G401 (cell line): ENCODE measurements at regions not wholly inside any gene's neighbourhood (a gene's known extent, or its start where the extent isn't known, plus 50 kb on each side); places are given as distances from the start of the nearest gene placed in this dataset.
"Not testable (repeated sequence)": the region's sequence is repeated elsewhere in the genome, so short reads cannot be mapped to it uniquely, and the experiment has no call there.

Source experiments
- DNase-seq: peaks from one replicate; pipeline ENCODE4 v3.0.0-alpha.2; 2015; ENCODE audit warnings: low spot score
- in situ Hi-C: cut with HindIII; loops from 2 replicates; pipeline ENCODE4 v1.10.0; 2016; ENCODE audit warnings: low sequenced_read_pairs, mixed read lengths

DNA sequence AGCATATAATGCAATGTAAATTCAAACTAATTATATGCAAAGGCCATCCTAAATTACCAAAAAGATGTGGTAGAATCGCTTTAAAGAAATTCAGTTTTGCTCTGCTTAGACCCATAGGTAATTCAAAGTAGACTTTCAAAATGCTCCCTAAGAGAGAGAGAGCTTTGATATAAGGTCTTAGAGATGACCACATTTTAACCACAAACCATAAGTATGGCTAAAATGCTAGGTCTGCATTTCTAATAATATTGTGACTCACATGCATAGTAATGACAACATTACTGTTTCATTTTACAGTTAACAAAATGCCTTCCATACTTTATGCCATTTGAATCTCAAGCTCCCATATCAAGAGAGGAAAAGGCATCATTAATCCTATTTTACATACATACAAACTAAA lies 144.5 kb downstream of the RAD51AP2 start:
- no peak for DNase-seq
- in situ Hi-C loops = no loop called here

DNA sequence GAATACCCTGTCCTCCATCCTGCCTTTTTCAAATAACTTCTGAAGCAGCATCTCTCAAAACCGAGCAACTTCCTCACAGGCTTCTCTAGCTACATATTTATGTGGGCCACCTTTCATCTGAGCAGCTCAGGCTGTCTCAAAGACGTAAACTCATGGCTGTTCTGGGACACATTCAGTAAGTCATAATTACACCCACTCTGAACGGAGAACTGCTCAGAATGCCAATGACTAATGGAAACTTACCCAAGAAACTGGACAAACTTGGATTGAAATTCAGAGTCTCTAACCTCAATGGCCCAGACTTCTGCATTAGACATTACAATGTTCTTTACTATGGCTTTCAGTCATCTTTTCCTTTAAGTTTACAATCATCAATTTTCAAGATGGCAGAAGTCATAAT lies 145.2 kb downstream of the RAD51AP2 start:
- in situ Hi-C loops = no loop called here
- no peak for DNase-seq

DNA sequence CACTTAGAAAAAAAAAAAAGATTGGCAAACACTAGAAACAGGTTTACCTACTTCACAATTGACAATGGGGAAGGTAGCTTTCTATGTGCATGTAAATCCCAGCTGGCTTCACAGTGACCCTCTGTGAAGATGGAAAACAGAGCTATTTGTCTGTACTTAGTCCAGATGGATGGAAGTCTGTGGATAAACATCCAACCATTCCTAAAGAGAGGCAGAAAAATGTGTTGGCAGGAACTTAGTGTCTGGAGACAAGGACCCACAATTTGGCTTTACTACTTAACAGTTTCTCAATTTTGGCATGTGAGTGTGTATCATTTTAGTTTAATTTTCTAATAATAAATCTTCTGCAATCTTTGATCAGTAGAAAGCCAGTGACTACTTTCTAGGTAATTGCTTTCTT lies 154.4 kb downstream of the RAD51AP2 start:
- in situ Hi-C loops = no loop called here
- peak; percentile 40 for DNase-seq

- in situ Hi-C loops = no loop called here
- no peak for DNase-seq
Observed at GRCh38 chr2:17362956-17363355, 155.3 kb downstream of the RAD51AP2 start.

GRCh38 chr2:17355608-17356329 lies 162.5 kb downstream of the RAD51AP2 start:
- DNase-seq = no peak
- in situ Hi-C loops = no loop called here

DNA sequence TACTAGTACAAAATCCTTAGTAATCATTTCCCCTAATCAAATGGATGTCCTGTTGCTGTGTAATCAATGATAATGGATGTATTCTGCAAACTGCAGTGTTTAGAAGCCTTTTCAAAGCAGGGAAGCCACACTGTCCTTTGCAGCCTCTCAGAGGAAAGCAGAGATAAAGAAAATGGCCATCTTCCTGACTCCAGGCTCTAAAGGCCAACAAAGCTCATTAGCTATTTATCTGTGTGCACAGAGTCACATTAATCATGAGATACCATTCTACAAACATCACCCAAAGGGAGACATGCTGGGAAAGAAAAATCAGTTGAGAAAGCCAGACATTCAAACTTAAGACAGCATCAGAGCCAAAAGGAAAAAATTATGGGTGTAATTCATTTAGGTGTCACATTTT lies 165.0 kb downstream of the RAD51AP2 start:
- no peak for DNase-seq

GRCh38 chr2:17342692-17343091 lies 175.5 kb downstream of the RAD51AP2 start:
- in situ Hi-C loops, DNase-seq: not testable (repeated sequence)

More for the DNA sequence above, 165.0 kb downstream of the RAD51AP2 start:
- in situ Hi-C loops = no loop called here

- in situ Hi-C loops = no loop called here
- DNase-seq = no peak
Observed at GRCh38 chr2:17337507-17337906, 180.7 kb downstream of the RAD51AP2 start.

DNA sequence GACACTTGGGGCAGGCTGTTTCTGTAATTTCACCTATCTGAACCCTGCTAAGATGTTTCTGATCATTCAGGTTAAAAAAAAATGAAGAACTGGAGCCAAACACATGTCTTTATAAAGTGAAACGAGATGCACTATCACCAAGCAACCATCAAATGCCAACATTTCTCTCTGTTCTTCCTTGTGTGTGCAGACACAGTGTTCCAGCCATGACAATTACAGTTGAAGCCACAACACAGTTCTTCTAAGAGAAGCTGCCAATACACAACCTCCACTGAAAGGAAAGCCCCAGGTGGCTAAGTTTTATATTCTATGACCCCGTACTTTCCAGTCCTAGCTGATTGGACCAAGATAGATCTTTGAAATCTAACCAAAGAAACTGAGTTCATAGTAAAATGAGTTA lies 181.8 kb downstream of the RAD51AP2 start:
- DNase-seq = no peak
- in situ Hi-C loops = no loop called here

DNA sequence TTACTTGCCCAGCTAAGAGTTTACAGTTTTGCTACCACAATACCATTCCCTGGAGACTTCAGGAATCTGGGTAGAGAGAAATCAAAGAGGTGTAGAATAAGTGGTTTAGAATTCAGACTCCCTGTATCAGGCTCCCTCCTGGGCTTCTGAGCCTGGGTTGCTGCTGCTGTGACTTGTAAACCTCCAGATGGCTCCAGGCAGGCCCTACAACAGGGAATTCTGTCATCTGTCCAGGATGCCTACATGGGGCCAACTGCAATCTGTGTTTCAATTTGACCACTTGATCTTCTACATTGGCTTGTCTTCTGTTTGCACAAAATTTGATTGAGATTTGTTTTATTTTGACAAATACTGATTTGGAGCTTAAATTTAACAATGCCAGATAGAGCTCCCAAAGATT lies 183.9 kb downstream of the RAD51AP2 start:
- DNase-seq = peak; percentile 87
- in situ Hi-C loops = no loop called here

DNA sequence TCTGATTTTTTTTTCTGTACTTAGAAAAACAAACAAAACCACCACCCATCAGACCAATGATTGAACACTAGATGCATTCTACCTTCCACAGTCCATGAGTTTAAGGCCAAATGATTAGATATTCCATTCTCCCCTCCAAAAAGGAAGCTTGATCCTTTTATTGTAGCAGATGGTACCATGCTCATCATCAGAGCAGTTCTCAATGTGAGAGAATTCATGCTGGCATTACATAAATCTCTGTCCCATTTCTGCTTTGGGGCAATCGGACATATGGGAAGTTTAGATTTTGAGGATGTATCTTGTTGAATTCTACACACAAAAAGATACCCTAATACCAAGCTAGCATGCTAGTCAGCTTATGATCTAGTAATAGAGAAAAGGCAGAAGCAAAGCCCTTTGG lies 186.6 kb downstream of the RAD51AP2 start:
- in situ Hi-C loops = no loop called here
- DNase-seq = peak; percentile 75

DNA sequence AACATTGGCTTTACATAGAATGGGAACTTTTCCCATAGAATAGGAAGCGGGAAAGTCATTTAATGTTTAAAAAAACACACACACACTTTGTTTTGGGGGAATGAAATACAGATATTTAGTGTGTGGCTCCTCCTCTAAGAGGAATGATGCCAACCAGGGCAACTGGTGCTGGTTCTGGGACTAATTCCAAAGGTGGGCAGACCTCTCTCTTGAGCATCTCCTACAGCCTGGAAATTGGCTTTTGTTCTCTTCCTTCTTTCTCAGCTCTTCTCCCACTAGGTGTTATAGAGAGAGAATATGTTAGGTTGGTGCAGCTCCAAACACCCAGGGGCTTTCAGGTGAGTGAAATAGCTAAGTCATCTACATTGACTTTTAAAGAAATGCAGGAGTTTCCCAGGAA lies 190.1 kb downstream of the RAD51AP2 start:
- in situ Hi-C loops = no loop called here
- peak; percentile 92 for DNase-seq

DNA sequence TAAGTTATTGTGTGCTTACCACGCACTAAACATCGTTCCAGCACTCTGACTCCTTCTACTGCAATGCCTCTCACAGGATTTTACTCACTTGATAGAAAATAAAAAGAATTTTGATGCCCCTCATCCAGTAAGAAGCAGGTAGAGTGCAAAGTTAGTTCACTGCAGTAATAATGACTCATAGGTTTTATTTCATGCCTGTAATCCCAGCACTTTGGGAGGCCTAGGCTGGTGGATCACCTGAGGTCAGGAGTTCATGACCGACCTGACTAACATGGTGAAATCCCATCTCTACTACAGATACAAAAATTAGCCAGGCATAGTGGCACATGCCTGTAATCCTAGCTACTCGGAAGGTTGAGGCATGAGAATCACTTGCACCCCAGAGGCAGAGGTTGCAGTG lies 190.6 kb downstream of the RAD51AP2 start:
- peak; percentile 37 for DNase-seq
- in situ Hi-C loops = no loop called here

GRCh38 chr2:17326717-17327116 lies 191.5 kb downstream of the RAD51AP2 start:
- in situ Hi-C loops = no loop called here

DNA sequence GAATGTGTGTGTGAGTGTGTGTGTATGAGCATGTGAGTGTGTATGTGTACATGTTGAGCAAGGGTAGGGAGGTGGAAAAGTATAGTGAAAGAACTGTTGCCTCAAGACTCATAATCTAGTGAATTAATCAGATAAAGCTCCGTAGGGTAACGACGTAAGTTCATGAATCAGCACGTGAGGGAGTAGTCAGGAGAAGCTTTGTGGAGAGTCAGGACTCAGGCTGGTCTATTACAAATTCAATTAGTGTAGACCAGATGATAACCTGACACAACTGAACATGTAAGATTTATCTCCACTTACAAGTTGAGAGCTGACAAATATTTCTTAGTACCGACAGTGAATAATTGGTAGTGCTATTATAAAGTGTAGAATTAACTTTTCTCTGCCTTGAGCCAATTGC lies 194.5 kb downstream of the RAD51AP2 start:
- in situ Hi-C loops = no loop called here

More at GRCh38 chr2:17326717-17327116, 191.5 kb downstream of the RAD51AP2 start:
- DNase-seq = peak; percentile 53

DNA sequence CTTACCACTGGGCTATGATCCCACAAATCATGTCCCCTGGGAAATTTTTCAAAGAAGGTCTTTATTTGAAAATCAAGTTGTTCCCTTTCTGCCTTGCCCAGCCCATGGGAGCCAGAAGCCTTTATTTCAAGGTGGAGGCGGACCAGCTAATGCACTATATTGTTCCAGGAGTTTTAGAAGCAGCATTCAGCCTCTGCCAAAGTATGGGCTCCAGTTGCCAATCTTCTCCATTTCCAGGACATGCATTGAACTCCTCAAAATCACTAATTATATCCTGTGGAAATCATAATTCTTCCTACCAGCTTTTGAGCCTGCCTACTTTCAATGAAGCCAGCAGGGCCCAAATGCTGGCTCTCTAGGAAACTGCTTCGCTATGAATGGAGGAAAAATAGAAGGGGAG lies 195.8 kb downstream of the RAD51AP2 start:
- no peak for DNase-seq
- in situ Hi-C loops = no loop called here

More for the DNA sequence above, 194.5 kb downstream of the RAD51AP2 start:
- no peak for DNase-seq

- in situ Hi-C loops = no loop called here
- DNase-seq = no peak
Observed at GRCh38 chr2:17319090-17319489, 199.2 kb downstream of the RAD51AP2 start.

DNA sequence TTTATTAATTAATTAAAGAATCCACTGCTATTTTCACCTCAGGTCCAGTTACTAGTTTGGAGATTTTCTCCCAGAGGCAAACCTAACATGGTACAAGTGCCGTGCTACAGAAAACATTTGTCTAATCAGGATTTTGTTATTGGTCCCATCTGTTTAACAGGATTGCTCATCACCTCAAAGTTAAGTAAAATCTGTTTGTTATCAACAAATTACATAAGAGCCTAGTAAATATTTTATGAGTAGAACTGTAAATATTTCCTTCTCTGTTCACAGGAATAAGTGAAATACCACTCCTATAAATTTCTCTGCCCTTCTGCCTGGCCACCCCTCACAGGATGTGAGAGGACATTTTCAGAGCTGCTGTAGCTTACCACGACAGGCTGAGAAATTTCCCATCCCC lies 200.2 kb downstream of the RAD51AP2 start:
- in situ Hi-C loops = no loop called here
- no peak for DNase-seq

GRCh38 chr2:17317439-17317976 lies 200.7 kb downstream of the RAD51AP2 start:
- in situ Hi-C loops = no loop called here

GRCh38 chr2:17313261-17313660 lies 205.0 kb downstream of the RAD51AP2 start:
- in situ Hi-C loops = no loop called here
- no peak for DNase-seq

More at GRCh38 chr2:17317439-17317976, 200.7 kb downstream of the RAD51AP2 start:
- DNase-seq = no peak
